Neutrophil (primary cell): ENCODE measurements at regions not wholly inside any gene's neighbourhood (a gene's known extent, or its start where the extent isn't known, plus 50 kb on each side); places are given as distances from the start of the nearest gene placed in this dataset.

Experiments
- H3K27ac ChIP-seq: fragments of 200-600 bp; sonication (generic); 2 replicates; pipeline ENCODE4 v1.5.1; 2016; ENCODE audit warnings: mild to moderate bottlenecking, moderate library complexity
- H3K27me3 ChIP-seq: fragments of 200-600 bp; sonication (generic); 2 replicates; pipeline ENCODE4 v1.6.0; 2016; ENCODE audit warnings: mild to moderate bottlenecking
- H3K36me3 ChIP-seq: fragments of 200-600 bp; sonication (generic); 2 replicates; pipeline ENCODE4 v1.5.1; 2017
- H3K4me1 ChIP-seq, 2 experiments: fragments of 200-600 bp in 1 of 2; sonication (generic) in 1 of 2; 1 replicate in 1 of 2; 2 replicates in 1 of 2; pipeline versions ENCODE4 v1.5.1 to v1.6.1; 2013 to 2016; ENCODE audit warnings: low read depth in 1 of 2, low read length in 1 of 2, mild to moderate bottlenecking in 1 of 2, moderate library complexity in 1 of 2; ENCODE audit not compliant: control insufficient read depth in 1 of 2, insufficient read depth in 1 of 2
- H3K4me3 ChIP-seq, 2 experiments: fragments of 200-600 bp in 1 of 2; sonication (generic) in 1 of 2; 1 replicate in 1 of 2; 2 replicates in 1 of 2; pipeline ENCODE4 v1.5.1; 2013 to 2016; ENCODE audit warnings: low read depth in 1 of 2, low read length in 1 of 2, mild to moderate bottlenecking in 1 of 2, moderate library complexity in 1 of 2
- H3K9me3 ChIP-seq: fragments of 200-600 bp; sonication (generic); 2 replicates; pipeline ENCODE4 v1.5.1; 2016
- CTCF ChIP-seq: fragments of 200-600 bp; sonication (generic); IDR thresholded peaks from 2 replicates; pipeline ENCODE4 v1.5.1; 2016; ENCODE audit warnings: antibody characterized with exemption

- no peak overlapping the region for H3K27ac ChIP-seq
- no peak for TF ChIP-seq CTCF
- H3K27me3 ChIP-seq, result no peaks in the 10 kb centered on the region
- no peaks in the 10 kb centered on the region for H3K36me3 ChIP-seq
- H3K4me3 ChIP-seq, result no peak overlapping the region
- H3K9me3 ChIP-seq, result no peaks in the 10 kb centered on the region
- no peaks in the 10 kb centered on the region for H3K4me1 ChIP-seq
Observed at GRCh38 chr2:196433116-196433515, 206.4 kb upstream of the CCDC150 start.

GRCh38 chr2:196434217-196434616 lies 205.3 kb upstream of the CCDC150 start:
- Histone ChIP-seq H3K36me3 (no peaks in the 10 kb centered on the region), H3K27ac (no peak overlapping the region), H3K4me3 (no peak overlapping the region), H3K4me1 (no peaks in the 10 kb centered on the region), H3K9me3 (no peaks in the 10 kb centered on the region), H3K27me3 (no peaks in the 10 kb centered on the region)
- TF ChIP-seq CTCF, result no peak

GRCh38 chr2:196435189-196435588 lies 204.3 kb upstream of the CCDC150 start:
- TF ChIP-seq CTCF, result no peak
- Histone ChIP-seq H3K9me3 (no peaks in the 10 kb centered on the region), H3K4me1 (no peaks in the 10 kb centered on the region), H3K4me3 (no peak overlapping the region), H3K36me3 (no peaks in the 10 kb centered on the region), H3K27ac (no peak overlapping the region), H3K27me3 (no peaks in the 10 kb centered on the region)

GRCh38 chr2:196437626-196438025 lies 201.9 kb upstream of the CCDC150 start:
- Histone ChIP-seq H3K4me1 (no peaks in the 10 kb centered on the region), H3K36me3 (no peaks in the 10 kb centered on the region), H3K27me3 (no peaks in the 10 kb centered on the region), H3K9me3 (no peaks in the 10 kb centered on the region), H3K4me3 (no peak overlapping the region), H3K27ac (no peak overlapping the region)
- no peak for TF ChIP-seq CTCF

GRCh38 chr2:196439760-196440159 lies 199.8 kb upstream of the CCDC150 start:
- Histone ChIP-seq H3K27ac (no peak overlapping the region), H3K4me3 (no peak overlapping the region), H3K36me3 (no peaks in the 10 kb centered on the region), H3K9me3 (no peaks in the 10 kb centered on the region), H3K27me3 (no peaks in the 10 kb centered on the region), H3K4me1 (no peaks in the 10 kb centered on the region)
- no peak for TF ChIP-seq CTCF

GRCh38 chr2:196440413-196440812 lies 199.1 kb upstream of the CCDC150 start:
- TF ChIP-seq CTCF, result no peak
- Histone ChIP-seq H3K4me1 (no peaks in the 10 kb centered on the region), H3K27me3 (no peaks in the 10 kb centered on the region), H3K9me3 (no peaks in the 10 kb centered on the region), H3K4me3 (no peak overlapping the region), H3K36me3 (no peaks in the 10 kb centered on the region), H3K27ac (no peak overlapping the region)
